AG04449 (cell line): ENCODE measurements at regions not wholly inside any gene's neighbourhood (a gene's known extent, or its start where the extent isn't known, plus 50 kb on each side); places are given as distances from the start of the nearest gene placed in this dataset.
"Not testable (repeated sequence)": the region's sequence is repeated elsewhere in the genome, so short reads cannot be mapped to it uniquely, and the experiment has no call there.

Experiments
- CTCF ChIA-PET: fragments of 350-600 bp; formaldehyde crosslinking; extraction: SDS; loops from one replicate; lab custom pipeline; 2021; ENCODE audit warnings: antibody characterized with exemption; lab: Yijun Ruan, JAX
- POLR2A ChIA-PET: fragments of 400-600, 350-600 bp; formaldehyde crosslinking; extraction: SDS; loops from one replicate; lab custom pipeline; 2020; ENCODE audit warnings: antibody characterized with exemption, inconsistent platforms; lab: Yijun Ruan, JAX
- DNase-seq: peaks from one replicate; pipeline ENCODE4 v3.0.0-alpha.2; 2010; ENCODE audit warnings: low read depth, low spot score
- H3K4me3 ChIP-seq: 2 replicates; pipeline ENCODE4 v1.5.1; 2011; ENCODE audit warnings: low read depth, mild to moderate bottlenecking, control low read depth, low read length
- TF ChIP-seq, protein P1 (sequence below): IDR thresholded peaks from one replicate; pipeline ENCODE4 v1.5.1; 2011; ENCODE audit warnings: mild to moderate bottlenecking, moderate library complexity, low read length, control low read depth, inconsistent platforms; ENCODE audit not compliant: insufficient read depth; ENCODE audit errors: missing control alignments

DNA sequence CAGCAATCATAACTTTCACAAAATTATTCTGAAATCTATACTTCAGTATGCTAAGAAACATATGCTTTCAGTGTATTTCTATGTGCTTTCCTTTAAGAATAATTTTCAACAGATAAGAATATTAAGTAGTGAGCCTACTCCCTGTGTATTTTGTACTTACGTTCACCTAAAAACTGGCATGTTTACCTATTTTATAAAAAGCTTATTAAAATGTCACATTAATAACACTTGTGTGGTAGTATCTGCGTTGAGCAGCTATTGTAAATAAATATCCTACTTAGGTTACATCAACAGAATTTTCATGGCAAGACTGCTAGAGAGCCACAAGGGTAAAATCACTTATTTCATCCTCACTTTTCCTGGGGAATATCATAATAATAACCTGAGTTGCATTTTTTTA is 113.4 kb upstream of the SLITRK5 start:
- POLR2A ChIA-PET: no interaction called here
- H3K4me3 ChIP-seq: no peak overlapping the region
- DNase-seq: no peak
- CTCF ChIA-PET: no interaction called here
- TF ChIP-seq, protein P1, sequence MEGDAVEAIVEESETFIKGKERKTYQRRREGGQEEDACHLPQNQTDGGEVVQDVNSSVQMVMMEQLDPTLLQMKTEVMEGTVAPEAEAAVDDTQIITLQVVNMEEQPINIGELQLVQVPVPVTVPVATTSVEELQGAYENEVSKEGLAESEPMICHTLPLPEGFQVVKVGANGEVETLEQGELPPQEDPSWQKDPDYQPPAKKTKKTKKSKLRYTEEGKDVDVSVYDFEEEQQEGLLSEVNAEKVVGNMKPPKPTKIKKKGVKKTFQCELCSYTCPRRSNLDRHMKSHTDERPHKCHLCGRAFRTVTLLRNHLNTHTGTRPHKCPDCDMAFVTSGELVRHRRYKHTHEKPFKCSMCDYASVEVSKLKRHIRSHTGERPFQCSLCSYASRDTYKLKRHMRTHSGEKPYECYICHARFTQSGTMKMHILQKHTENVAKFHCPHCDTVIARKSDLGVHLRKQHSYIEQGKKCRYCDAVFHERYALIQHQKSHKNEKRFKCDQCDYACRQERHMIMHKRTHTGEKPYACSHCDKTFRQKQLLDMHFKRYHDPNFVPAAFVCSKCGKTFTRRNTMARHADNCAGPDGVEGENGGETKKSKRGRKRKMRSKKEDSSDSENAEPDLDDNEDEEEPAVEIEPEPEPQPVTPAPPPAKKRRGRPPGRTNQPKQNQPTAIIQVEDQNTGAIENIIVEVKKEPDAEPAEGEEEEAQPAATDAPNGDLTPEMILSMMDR: no peak

DNA sequence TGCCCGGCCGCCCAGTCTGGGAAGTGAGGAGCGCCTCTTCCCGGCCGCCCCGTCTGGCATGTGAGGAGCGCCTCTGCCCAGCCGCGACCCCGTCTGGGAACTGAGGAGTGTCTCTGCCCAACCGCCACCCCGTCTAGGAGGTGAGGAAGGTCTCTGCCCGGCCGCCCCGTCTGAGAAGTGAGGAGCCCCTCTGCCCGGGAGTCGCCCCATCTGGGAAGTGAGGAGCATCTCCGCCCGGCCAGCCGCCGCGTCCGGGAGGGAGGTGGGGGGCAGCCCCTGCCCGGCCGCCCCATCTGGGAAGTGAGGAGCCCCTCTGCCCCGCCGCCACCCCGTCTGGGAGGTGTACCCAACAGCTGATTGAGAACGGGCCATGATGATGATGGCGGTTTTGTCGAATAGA is 109.6 kb upstream of the SLITRK5 start:
- DNase-seq, CTCF ChIA-PET, H3K4me3 ChIP-seq, POLR2A ChIA-PET: not testable (repeated sequence)

DNA sequence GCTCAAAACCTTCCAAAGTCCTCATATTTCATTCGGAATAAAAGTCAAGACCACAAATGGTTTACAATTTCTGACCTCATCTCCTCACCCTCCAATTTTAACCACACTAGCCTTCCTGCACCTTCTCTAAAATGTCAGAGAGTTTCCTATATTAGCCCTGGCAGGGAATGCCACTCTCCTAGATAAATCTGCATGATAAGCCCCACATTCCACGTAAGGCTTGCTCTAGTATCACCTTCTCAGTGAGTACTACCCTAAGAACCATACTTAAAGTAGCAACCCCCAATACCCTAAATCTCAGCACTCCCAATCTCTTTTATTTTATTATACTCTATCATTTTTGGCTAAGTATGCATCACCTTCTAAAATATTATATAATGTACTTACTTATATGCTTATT is 100.5 kb upstream of the SLITRK5 start:
- POLR2A ChIA-PET: no interaction called here
- CTCF ChIA-PET: no interaction called here
- H3K4me3 ChIP-seq: no peak overlapping the region
- no peak for DNase-seq
- TF ChIP-seq, protein P1: no peak

DNA sequence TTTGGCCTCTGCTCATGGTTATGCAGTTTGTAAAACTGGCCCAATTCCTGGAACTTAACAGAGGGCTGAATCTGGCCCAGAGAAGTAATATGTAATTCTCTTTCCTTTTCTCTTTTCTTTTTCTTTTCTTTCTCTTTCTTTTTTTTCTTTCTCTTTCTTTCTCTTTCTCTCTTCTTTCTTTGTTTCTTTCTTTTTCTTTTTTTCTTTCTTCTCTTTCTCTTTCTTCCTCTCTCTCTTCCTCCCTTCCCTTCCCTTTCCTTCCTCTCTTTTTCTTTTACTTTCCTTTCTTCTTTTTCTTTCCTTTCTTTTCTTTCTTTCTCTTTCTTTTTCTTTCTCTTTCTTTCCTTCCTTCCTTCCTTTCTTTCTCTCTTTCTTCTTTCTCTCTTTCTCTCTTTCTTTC is 88.8 kb upstream of the SLITRK5 start:
- ChIA-PET POLR2A (no interaction called here), CTCF (no interaction called here)
- TF ChIP-seq, protein P1: no peak
- no peak for DNase-seq
- H3K4me3 ChIP-seq: no peak overlapping the region

DNA sequence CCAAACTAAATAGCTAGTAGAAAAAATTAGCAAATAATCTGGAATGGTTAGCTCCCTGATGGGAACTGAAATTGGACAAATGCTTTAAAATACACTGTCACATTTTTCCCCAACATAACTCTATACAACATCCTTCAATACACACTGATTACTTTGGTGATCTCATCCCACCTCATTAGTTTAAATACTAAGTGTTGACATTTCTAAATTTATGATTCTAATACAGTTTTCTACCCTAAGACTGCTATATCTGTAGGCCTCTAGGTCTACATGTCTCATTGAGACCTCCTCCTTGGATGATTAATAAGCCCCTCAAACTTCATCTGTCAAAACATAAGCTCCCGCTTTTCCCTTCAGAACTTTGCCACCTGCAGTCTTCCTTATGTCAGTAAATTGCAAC is 80.7 kb upstream of the SLITRK5 start:
- H3K4me3 ChIP-seq: no peak overlapping the region
- POLR2A ChIA-PET: no interaction called here
- CTCF ChIA-PET: no interaction called here
- no peak for DNase-seq
- TF ChIP-seq, protein P1: no peak

DNA sequence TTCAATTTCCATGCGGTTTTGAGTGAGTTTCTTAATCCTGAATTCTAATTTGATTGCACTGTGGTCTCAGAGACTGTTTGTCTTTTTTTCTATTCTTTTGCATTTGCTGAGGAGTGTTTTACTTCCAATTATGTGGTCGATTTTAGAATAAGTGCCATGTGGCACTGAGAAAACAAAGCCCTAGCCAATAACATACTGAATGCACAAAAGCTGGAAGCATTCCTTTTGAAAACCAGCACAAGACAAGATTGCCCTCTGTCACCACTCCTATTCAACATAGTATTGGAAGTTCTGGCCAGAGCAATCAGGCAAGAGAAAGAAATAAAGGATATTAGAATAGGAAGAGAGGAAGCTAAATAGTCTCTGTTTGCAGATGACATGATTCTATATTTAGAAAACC is 66.7 kb upstream of the SLITRK5 start:
- DNase-seq, H3K4me3 ChIP-seq, POLR2A ChIA-PET, CTCF ChIA-PET: not testable (repeated sequence)

DNA sequence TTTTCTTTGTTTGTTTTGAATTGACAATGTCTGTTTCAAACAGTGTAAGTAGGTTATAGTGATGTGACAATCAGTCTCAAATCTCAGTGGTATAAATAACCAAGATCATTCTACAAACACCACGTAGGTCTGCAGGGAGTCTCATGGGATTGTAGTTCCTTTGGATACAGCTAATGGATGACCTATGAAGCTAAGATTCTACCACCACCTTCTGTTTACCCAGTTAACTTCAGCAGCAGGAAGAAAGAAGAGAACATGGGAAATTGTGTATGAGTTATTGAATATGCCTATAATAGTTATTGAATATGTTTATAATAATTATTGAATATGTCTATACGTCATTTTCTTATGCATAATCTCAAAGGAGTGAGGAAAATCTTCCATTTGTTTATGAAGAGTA is 63.9 kb upstream of the SLITRK5 start:
- DNase-seq: no peak
- POLR2A ChIA-PET: no interaction called here
- no peak overlapping the region for H3K4me3 ChIP-seq
- CTCF ChIA-PET: no interaction called here
- TF ChIP-seq, protein P1: no peak
